OCI-M2 (cell line): ENCODE measurements at regions not wholly inside any gene's neighbourhood (a gene's known extent, or its start where the extent isn't known, plus 50 kb on each side); places are given as distances from the start of the nearest gene placed in this dataset.

Experiments used
- DNase-seq: peaks from one replicate; lab custom pipeline; 2025; ENCODE audit not compliant: unreplicated experiment; lab: John Stamatoyannopoulos, UW

GRCh38 chr17:79424471-79425185 lies 186.2 kb downstream of the RBFOX3 start:
- DNase-seq: no peak

DNA sequence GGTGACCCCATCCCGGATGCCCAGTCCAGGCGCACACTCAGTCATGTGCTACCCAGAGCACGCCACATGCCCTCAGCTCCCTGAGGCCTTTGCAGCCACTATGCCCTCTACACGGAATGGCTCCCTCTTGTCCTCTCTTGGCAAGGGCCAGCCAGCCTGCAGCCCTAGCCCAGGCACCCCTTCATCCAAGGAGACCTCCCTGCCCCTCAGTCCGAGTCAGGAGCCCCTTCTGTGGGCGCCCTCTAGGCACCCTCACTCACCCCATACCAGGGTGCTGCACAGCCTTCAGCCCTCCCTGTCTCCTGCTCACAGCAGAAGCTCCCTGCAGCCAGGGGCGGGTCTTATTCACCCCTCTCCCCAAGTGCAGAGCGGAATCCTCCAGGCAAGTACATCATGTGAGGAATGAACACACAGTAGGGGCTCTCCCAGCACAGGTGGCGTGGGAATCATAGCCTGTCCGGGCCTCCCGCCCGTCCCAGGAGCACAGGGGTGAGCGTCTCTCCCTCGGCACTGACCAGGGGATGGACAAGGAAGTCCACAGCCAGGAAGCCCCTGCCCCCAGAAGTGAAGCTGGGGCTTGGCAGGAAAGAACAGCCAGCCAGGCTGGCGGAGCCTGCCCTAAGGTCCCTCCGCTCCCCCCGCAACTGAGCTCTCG lies 186.9 kb downstream of the RBFOX3 start:
- no peak for DNase-seq

- DNase-seq: no peak
These were observed 188.6 kb downstream of the RBFOX3 start for GRCh38 chr17:79422236-79422635.

GRCh38 chr17:79420318-79421243 lies 190.3 kb downstream of the RBFOX3 start:
- DNase-seq: no peak

DNA sequence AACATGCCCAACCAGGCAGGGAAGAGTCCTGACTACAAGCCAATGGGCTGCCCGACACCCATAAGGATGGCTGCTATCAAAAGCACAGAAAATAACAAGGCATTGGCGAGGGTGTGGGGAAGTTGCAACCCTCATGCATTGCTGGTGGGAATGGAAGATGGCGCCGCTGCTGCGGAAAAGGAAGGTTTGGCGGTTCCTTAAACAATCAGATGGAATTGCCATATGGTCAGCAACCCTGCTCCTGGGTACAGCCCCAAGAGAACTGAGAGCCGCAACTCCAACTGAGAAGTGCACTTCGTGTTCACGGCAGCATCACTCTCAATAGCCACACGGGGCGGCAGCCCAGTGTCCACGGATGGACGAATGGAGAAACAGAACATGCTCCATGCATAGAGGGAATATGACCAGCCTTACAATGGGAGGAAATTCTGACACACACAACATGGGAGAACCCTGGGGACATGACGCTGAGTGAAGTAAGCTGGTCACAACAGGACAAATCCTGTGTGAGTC lies 193.3 kb downstream of the RBFOX3 start:
- DNase-seq: no peak

- no peak for DNase-seq
These were observed 194.9 kb downstream of the RBFOX3 start for GRCh38 chr17:79415909-79416308.

DNA sequence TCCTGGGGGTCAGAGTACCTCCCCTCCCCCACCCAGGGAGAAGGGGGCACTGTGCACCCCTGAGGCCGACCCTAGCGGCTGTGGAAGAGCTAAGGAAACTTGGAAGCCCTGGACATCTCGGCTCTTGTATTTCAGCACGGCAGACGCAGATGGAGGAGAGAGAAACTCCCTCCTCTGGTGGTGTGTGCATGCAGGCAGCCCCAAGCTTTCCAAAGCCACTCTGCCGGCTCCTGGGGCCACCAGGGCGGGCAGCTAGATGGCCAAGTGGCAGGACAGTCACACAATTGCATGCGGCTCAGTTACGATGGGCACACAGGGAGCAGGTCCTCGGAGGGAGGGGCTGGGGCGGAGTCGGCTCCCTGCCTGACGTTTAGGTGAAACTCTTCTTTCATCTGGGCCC lies 195.5 kb downstream of the RBFOX3 start:
- DNase-seq: no peak

GRCh38 chr17:79414793-79415211 lies 196.0 kb downstream of the RBFOX3 start:
- DNase-seq: no peak

DNA sequence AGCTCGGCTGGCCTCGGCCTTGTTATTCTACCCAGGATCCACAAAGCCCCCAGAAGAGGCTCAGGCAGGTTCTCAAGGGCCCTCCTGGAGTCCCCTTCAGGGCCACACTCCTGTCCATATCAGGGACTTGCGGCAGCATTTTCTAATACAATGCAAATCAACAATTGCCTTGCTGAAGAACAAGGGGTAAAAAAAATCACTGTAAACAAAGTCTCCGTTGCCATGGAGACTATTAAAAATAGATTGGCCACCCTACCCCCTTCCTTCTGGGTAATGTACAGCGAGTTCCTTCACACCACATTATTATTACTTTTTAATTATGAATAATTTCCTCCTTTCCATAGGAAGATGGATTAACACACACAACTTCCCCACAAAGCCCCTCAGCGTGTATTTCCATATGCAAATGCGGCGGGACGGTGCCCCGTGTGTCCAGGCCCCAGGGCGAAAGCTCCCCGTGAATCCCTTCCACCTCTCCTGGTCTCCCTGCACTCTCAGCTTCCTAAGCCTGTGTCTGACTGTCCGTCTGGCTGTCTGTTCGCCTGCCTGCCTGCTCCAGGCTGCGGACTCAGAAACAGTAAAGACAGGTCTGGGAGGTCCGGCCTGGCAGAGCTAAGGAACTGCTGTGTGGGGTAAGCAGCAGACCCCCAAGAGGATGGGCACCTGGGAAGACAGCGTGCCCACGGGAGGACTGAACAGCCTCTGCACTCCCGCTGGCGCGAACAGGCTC lies 196.6 kb downstream of the RBFOX3 start:
- DNase-seq: no peak

DNA sequence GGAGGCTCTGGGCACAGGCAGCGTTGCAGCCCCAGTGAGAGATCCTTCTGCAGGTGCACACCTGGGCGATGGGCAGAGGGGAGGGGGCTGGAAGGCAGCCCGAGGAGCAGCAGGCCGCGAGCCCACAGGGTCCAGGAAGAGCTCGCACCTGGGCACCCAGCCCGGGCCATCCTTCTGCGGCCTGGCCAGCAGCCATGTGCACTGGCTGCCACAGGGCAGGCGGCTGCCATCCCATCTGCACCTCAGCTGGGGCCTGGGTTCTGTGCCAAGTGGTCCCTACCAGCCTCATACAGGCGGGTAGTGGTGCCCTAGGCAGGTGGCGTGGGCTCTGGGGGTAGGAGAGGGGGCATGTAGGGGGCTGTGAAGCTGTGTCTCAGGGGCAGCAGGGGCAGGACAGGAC lies 197.2 kb downstream of the RBFOX3 start:
- DNase-seq: no peak

- no peak for DNase-seq
These were observed 197.9 kb downstream of the RBFOX3 start for GRCh38 chr17:79412886-79413390.

GRCh38 chr17:79412110-79412509 lies 198.7 kb downstream of the RBFOX3 start:
- DNase-seq: no peak

DNA sequence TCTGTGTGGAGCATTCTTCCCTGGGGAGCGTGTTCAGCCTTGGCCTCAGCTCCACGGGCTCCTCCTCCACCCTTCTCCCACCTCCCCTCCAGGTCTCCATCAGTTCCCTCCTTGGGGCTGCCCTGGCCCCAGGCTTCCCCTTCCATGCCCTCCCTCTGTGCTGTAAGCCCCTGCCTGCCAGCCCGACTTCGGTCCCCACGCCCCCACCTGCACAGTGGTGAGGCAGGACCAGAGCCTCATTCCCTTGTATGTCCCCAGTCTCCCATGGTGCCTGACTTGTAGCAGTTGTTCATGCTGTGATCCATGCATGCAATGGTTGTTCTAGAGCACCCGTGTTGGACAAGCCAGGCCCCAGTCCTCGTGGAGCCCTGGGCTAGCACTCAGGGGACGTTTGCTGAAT lies 199.4 kb downstream of the RBFOX3 start:
- no peak for DNase-seq

GRCh38 chr17:79410681-79411080 lies 200.2 kb downstream of the RBFOX3 start:
- no peak for DNase-seq

DNA sequence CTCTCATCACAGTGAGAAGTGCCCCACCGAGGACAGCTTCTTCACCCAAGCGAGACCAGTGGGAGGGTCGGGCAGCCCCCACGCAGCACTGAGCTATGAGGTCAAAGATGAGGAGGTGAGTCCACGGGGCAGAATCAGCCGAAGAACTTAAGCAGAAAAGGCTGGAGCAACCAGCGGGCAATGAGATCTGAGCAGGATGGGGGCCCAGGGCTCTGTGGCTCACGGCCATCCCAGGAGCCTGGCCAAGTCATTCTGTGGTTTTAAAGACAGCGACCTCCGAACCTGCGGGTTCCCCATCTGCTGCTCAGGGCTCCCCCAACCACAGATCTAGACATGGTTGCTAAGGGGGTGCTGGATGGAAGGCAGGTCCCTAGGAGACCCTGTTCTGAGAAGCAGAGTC lies 202.6 kb downstream of the RBFOX3 start:
- DNase-seq: no peak

DNA sequence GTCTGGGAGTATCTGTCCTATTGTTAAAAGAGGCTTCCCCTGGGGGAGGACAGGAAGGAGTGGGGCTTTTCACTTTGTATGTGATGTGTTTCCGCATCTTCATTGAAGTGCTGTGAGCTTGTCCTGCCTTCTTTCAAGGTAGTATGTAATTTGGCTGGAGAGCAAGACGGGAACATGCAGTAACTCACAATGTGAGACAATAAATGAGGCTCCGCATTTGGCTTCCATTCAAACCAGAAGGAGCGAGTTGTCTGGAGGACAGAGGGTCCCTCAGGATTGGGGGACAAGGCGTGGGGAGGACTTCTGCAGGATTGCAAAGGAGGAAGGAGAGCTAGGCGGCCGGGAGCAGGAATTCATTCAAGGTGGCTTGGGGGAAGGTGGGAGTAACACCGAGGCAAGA lies 203.5 kb downstream of the RBFOX3 start:
- no peak for DNase-seq

DNA sequence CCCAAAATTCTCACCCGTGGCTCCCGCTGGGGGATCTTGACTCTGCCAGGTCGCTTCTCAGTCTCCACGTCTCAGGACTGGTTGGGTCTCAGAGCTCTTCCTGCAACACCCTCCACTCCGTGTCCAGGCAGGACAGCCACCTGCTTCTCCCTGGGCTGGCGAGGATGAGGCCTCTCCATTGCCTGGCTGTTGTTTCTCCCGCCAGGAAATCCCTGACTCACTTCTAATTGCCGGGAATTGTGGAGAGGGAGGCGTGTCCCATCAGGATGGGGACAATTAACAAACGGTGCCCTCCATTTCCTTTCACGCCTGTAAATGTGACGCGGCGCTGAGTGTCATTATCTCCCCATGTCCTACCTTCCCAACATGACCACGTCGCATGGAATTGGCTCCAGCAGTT lies 204.5 kb downstream of the RBFOX3 start:
- DNase-seq: no peak

DNA sequence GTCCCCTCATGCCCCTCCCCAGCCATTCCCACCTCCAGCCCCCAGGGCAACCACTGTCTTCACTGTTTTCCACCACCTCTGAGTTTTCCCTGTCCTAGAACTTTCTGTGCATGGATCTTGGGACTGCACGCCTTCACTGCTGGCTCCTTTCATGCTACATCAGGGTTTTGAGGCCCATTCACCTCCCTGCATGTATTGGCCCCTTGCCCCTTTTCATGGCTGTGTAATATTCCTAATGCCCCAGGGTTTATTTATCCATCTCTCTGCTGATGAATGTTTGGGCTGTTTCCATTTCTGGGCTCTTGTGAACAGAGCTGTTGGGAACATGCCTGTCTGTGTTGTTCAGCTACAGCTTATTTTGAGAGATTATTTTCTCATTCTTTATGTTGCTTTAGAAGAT lies 205.0 kb downstream of the RBFOX3 start:
- no peak for DNase-seq

DNA sequence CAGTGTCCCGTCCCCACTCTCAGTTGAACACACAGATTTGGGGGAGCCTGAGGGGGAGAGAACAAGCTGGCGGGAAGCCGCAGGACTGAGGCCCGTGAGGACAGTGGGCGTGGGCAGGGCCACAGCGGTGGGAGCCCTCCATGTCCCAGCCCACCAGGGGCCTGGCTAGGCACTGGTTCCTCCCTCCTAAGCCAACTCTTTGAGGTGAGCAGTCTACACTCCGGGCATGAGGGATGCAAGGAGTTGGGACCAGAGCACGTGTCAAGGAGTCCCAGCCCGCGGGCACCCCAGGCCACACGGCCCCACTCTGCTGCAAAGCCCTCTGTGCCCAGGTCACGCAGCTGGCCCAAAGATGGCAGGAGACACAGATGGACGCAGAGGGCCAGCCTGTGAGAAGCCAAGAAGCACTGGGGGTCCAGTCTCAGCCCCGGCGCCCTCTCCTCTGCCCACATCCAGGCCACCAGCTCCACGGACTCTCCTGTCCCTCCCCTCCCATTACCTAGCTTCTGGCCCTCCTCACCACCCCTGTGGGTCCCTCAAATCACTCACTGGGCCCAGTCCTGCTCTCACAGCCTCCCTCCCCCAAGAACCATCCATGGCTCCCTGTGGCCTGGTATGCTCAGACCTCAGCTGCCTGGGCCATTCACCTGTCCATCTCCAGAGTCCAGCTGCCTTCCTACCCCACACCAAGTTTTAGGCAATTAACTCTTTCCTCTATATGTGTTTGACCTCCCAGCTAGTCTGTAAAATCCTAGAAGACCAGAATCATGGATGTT lies 206.5 kb downstream of the RBFOX3 start:
- no peak for DNase-seq
